ENCODE measurements at regions not wholly inside any gene's neighbourhood (a gene's known extent, or its start where the extent isn't known, plus 50 kb on each side); places are given as distances from the start of the nearest gene placed in this dataset.
A peak's percentile ranks its signal among the peaks of the same experiment; 100 is the strongest.

- TF ChIP-seq, protein P1, sequence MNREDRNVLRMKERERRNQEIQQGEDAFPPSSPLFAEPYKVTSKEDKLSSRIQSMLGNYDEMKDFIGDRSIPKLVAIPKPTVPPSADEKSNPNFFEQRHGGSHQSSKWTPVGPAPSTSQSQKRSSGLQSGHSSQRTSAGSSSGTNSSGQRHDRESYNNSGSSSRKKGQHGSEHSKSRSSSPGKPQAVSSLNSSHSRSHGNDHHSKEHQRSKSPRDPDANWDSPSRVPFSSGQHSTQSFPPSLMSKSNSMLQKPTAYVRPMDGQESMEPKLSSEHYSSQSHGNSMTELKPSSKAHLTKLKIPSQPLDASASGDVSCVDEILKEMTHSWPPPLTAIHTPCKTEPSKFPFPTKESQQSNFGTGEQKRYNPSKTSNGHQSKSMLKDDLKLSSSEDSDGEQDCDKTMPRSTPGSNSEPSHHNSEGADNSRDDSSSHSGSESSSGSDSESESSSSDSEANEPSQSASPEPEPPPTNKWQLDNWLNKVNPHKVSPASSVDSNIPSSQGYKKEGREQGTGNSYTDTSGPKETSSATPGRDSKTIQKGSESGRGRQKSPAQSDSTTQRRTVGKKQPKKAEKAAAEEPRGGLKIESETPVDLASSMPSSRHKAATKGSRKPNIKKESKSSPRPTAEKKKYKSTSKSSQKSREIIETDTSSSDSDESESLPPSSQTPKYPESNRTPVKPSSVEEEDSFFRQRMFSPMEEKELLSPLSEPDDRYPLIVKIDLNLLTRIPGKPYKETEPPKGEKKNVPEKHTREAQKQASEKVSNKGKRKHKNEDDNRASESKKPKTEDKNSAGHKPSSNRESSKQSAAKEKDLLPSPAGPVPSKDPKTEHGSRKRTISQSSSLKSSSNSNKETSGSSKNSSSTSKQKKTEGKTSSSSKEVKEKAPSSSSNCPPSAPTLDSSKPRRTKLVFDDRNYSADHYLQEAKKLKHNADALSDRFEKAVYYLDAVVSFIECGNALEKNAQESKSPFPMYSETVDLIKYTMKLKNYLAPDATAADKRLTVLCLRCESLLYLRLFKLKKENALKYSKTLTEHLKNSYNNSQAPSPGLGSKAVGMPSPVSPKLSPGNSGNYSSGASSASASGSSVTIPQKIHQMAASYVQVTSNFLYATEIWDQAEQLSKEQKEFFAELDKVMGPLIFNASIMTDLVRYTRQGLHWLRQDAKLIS (CRISPR knock-in tag; IDR thresholded peaks at IDR 0.05), result no peak
- TF ChIP-seq HNRNPLL (IDR thresholded peaks at IDR 0.05; ENCODE audit: low read depth, low read length, poor library complexity, severe bottlenecking) (no peak), BCL6 (CRISPR knock-in tag; IDR thresholded peaks at IDR 0.05) (no peak), MBD4 (IDR thresholded peaks at IDR 0.05; ENCODE audit: borderline replicate concordance, low read length) (no peak), ZNF296 (CRISPR knock-in tag; conservative IDR thresholded peaks at IDR 0.05) (no peak), ZNF337 (CRISPR knock-in tag; IDR thresholded peaks at IDR 0.05; ENCODE audit: borderline replicate concordance, low read depth) (no peak), SNAPC2 (CRISPR knock-in tag; IDR thresholded peaks at IDR 0.05) (no peak), MTA1 (CRISPR knock-in tag; IDR thresholded peaks at IDR 0.05; ENCODE audit: borderline replicate concordance) (no peak), HNF4G (IDR thresholded peaks at IDR 0.05; ENCODE audit: borderline replicate concordance, low read depth, low read length) (no peak), HNF4G (CRISPR knock-in tag; IDR thresholded peaks at IDR 0.05; ENCODE audit: borderline replicate concordance, low read depth) (no peak), ZNF746 (CRISPR knock-in tag; IDR thresholded peaks at IDR 0.05) (no peak), MAX (IDR thresholded peaks at IDR 0.05) (0 out of 2 replicates have a peak, but pooled peaks have one; percentile 21), KLF13 (CRISPR knock-in tag; IDR thresholded peaks at IDR 0.05) (no peak), PATZ1 (CRISPR knock-in tag; IDR thresholded peaks at IDR 0.05) (no peak), GLI4 (CRISPR knock-in tag; IDR thresholded peaks at IDR 0.05; ENCODE audit: borderline replicate concordance) (no peak)
- TF ChIP-seq, protein P2, sequence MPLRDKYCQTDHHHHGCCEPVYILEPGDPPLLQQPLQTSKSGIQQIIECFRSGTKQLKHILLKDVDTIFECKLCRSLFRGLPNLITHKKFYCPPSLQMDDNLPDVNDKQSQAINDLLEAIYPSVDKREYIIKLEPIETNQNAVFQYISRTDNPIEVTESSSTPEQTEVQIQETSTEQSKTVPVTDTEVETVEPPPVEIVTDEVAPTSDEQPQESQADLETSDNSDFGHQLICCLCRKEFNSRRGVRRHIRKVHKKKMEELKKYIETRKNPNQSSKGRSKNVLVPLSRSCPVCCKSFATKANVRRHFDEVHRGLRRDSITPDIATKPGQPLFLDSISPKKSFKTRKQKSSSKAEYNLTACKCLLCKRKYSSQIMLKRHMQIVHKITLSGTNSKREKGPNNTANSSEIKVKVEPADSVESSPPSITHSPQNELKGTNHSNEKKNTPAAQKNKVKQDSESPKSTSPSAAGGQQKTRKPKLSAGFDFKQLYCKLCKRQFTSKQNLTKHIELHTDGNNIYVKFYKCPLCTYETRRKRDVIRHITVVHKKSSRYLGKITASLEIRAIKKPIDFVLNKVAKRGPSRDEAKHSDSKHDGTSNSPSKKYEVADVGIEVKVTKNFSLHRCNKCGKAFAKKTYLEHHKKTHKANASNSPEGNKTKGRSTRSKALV (CRISPR knock-in tag; IDR thresholded peaks at IDR 0.05), result no peak
- TF ChIP-seq, protein P3, sequence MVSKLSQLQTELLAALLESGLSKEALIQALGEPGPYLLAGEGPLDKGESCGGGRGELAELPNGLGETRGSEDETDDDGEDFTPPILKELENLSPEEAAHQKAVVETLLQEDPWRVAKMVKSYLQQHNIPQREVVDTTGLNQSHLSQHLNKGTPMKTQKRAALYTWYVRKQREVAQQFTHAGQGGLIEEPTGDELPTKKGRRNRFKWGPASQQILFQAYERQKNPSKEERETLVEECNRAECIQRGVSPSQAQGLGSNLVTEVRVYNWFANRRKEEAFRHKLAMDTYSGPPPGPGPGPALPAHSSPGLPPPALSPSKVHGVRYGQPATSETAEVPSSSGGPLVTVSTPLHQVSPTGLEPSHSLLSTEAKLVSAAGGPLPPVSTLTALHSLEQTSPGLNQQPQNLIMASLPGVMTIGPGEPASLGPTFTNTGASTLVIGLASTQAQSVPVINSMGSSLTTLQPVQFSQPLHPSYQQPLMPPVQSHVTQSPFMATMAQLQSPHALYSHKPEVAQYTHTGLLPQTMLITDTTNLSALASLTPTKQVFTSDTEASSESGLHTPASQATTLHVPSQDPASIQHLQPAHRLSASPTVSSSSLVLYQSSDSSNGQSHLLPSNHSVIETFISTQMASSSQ (IDR thresholded peaks at IDR 0.05; ENCODE audit: low read depth), result no peak
- TF ChIP-seq, protein P3 (CRISPR knock-in tag; IDR thresholded peaks at IDR 0.05; ENCODE audit: borderline replicate concordance), result 0 out of 2 replicates have a peak, but pooled peaks have one; percentile 19
Measured at GRCh38 chr6:43982084-43982625, 145.1 kb downstream of the MRPL14 start (continued).
